Keratinocyte (primary cell): ENCODE measurements at regions not wholly inside any gene's neighbourhood (a gene's known extent, or its start where the extent isn't known, plus 50 kb on each side); places are given as distances from the start of the nearest gene placed in this dataset.

Source experiments
- CTCF ChIP-seq, 3 experiments: IDR thresholded peaks in 1 of 3; conservative IDR thresholded peaks in 1 of 3; optimal IDR thresholded peaks in 1 of 3; 2 replicates in 2 of 3; 3 replicates in 1 of 3; pipeline versions ENCODE3 to v1.5.1; 2011; ENCODE audit warnings: low read length in 3 of 3, mild to moderate bottlenecking in 3 of 3, moderate library complexity in 2 of 3, control low read depth in 1 of 3, inconsistent platforms in 1 of 3; ENCODE audit not compliant: insufficient read depth in 2 of 3; ENCODE audit errors: extremely low read depth in 1 of 3
- EZH2 ChIP-seq: IDR thresholded peaks from one replicate; pipeline ENCODE4 v1.6.1; 2012; ENCODE audit warnings: inconsistent platforms, mild to moderate bottlenecking, low read length, moderate library complexity

- TF ChIP-seq CTCF (optimal IDR thresholded peaks at IDR 0.05 in 1 of 3, IDR thresholded peaks at IDR 0.05 in 1 of 3, conservative IDR thresholded peaks at IDR 0.05 in 1 of 3; ENCODE audit: extremely low read depth in 1 of 3, insufficient read depth in 2 of 3, low read length in 3 of 3): no peak
- no peak for TF ChIP-seq EZH2
Measured at GRCh38 chr14:90458536-90458935, 61.7 kb downstream of the CALM1 start.
